CD14-positive monocyte (primary cell): ENCODE measurements at regions not wholly inside any gene's neighbourhood (a gene's known extent, or its start where the extent isn't known, plus 50 kb on each side); places are given as distances from the start of the nearest gene placed in this dataset.
"Not testable (repeated sequence)": the region's sequence is repeated elsewhere in the genome, so short reads cannot be mapped to it uniquely, and the experiment has no call there.

Experiments used
- DNase-seq, 3 donors: peaks; one replicate each; pipeline ENCODE4 v3.0.0-alpha.2; 2011 to 2022
- H2AFZ ChIP-seq: 2 replicates; pipeline ENCODE4 v1.6.0; 2012; ENCODE audit warnings: mild to moderate bottlenecking, low read depth, low read length, inconsistent platforms; ENCODE audit not compliant: insufficient read depth, poor library complexity, severe bottlenecking
- H3K27ac ChIP-seq, 2 donors: 1 replicate in 1 of 2; 2 replicates in 1 of 2; pipeline ENCODE4 v1.5.1; 2012 to 2013; ENCODE audit warnings: low read length in 2 of 2, control low read depth in 1 of 2, inconsistent platforms in 1 of 2, low read depth in 1 of 2, mild to moderate bottlenecking in 1 of 2
- H3K27me3 ChIP-seq, 2 donors: one replicate each; pipeline versions ENCODE4 v1.6.0 to v1.6.1; 2011 to 2013; ENCODE audit warnings: low read length in 2 of 2; ENCODE audit not compliant: control insufficient read depth in 2 of 2, insufficient read depth in 2 of 2
- H3K36me3 ChIP-seq, 2 donors: replicated peaks in 1 of 2; 1 replicate in 1 of 2; 2 replicates in 1 of 2; pipeline versions ENCODE4 v1.5.1 to v1.6.1; 2012 to 2013; ENCODE audit warnings: low read length in 2 of 2, control low read depth in 1 of 2, inconsistent platforms in 1 of 2, mild to moderate bottlenecking in 1 of 2; ENCODE audit not compliant: insufficient read depth in 2 of 2, control insufficient read depth in 1 of 2
- H3K4me1 ChIP-seq, 2 donors: 1 replicate in 1 of 2; 2 replicates in 1 of 2; pipeline versions ENCODE4 v1.5.1 to v1.6.1; 2012 to 2013; ENCODE audit warnings: low read length in 2 of 2, control low read depth in 1 of 2, inconsistent platforms in 1 of 2, mild to moderate bottlenecking in 1 of 2, moderate library complexity in 1 of 2; ENCODE audit not compliant: insufficient read depth in 2 of 2, control insufficient read depth in 1 of 2
- H3K4me2 ChIP-seq: replicated peaks from 2 replicates; pipeline ENCODE3; 2012; ENCODE audit warnings: low read length, moderate library complexity, mild to moderate bottlenecking; ENCODE audit not compliant: poor library complexity, severe bottlenecking; ENCODE audit errors: extremely low read depth
- H3K4me3 ChIP-seq, 3 experiments: fragments of 200-600 bp in 1 of 3; sonication (generic) in 1 of 3; replicated peaks in 1 of 3; 1 replicate in 2 of 3; 2 replicates in 1 of 3; pipeline ENCODE4 v1.5.1; 2011 to 2013; ENCODE audit warnings: low read length in 3 of 3, mild to moderate bottlenecking in 3 of 3, control low read depth in 2 of 3, low read depth in 2 of 3, inconsistent platforms in 1 of 3, moderate library complexity in 1 of 3
- H3K79me2 ChIP-seq: 2 replicates; pipeline ENCODE4 v1.6.0; 2012; ENCODE audit warnings: mild to moderate bottlenecking, control low read depth, inconsistent platforms, low read length, moderate library complexity; ENCODE audit not compliant: insufficient read depth
- H3K9ac ChIP-seq: 2 replicates; pipeline ENCODE4 v1.6.0; 2017; ENCODE audit warnings: low read length, mild to moderate bottlenecking; ENCODE audit not compliant: insufficient read depth, poor library complexity, severe bottlenecking
- H3K9me3 ChIP-seq, 2 donors: replicated peaks in 1 of 2; 1 replicate in 1 of 2; 2 replicates in 1 of 2; pipeline versions ENCODE4 v1.5.1 to v1.6.1; 2012 to 2013; ENCODE audit warnings: low read length in 2 of 2, control low read depth in 1 of 2; ENCODE audit not compliant: control insufficient read depth in 1 of 2, insufficient read depth in 1 of 2
- H4K20me1 ChIP-seq: 2 replicates; pipeline ENCODE4 v1.6.0; 2012; ENCODE audit warnings: mild to moderate bottlenecking, low read length, control low read depth, moderate library complexity; ENCODE audit not compliant: insufficient read depth
- H3K27ac Mint-ChIP-seq, 7 donors: one replicate each; pipeline ENCODE4 v1.8.0; 2020; ENCODE audit warnings: mild to moderate bottlenecking in 7 of 7, mixed read lengths in 7 of 7, moderate library complexity in 6 of 7, inconsistent platforms in 2 of 7
- H3K27me3 Mint-ChIP-seq, 3 donors: one replicate each; pipeline ENCODE4 v1.8.0; 2021 to 2022; ENCODE audit warnings: low read depth in 3 of 3, mild to moderate bottlenecking in 3 of 3, mixed read lengths in 3 of 3, moderate library complexity in 3 of 3, inconsistent platforms in 1 of 3
- H3K36me3 Mint-ChIP-seq, 2 donors: one replicate each; pipeline ENCODE4 v1.8.0; 2020; ENCODE audit warnings: mixed read lengths in 2 of 2, inconsistent platforms in 1 of 2, mild to moderate bottlenecking in 1 of 2
- H3K4me1 Mint-ChIP-seq: one replicate; pipeline ENCODE4 v1.8.0; 2020; ENCODE audit warnings: mild to moderate bottlenecking, mixed read lengths
- H3K4me3 Mint-ChIP-seq, 2 donors: one replicate each; pipeline ENCODE4 v1.8.0; 2020; ENCODE audit warnings: mild to moderate bottlenecking in 2 of 2, mixed read lengths in 2 of 2, moderate library complexity in 1 of 2
- H3K9me3 Mint-ChIP-seq, 7 donors: one replicate each; pipeline ENCODE4 v1.8.0; 2020 to 2022; ENCODE audit warnings: mixed read lengths in 7 of 7, mild to moderate bottlenecking in 6 of 7, moderate library complexity in 6 of 7, inconsistent platforms in 2 of 7
- CTCF ChIP-seq: fragments of 200-600 bp; IDR thresholded peaks from one replicate; pipeline ENCODE4 v1.8.0; 2022; ENCODE audit warnings: antibody characterized with exemption, mild to moderate bottlenecking
- whole genome bisulfite sequencing: methylation state at CpG from one replicate; pipeline ENCODE4 v1.1.5; 2013; ENCODE audit warnings: missing lambda C conversion rate; ENCODE audit not compliant: insufficient coverage; 5-methylcytosine and 5-hydroxymethylcytosine counted together
- intact Hi-C, 2 donors: fragments of 100-400 bp; cut with micrococcal nuclease; formaldehyde crosslinking; loops; one replicate each; pipeline versions ENCODE4 v1.15.0 to v1.15.1; 2023

DNA sequence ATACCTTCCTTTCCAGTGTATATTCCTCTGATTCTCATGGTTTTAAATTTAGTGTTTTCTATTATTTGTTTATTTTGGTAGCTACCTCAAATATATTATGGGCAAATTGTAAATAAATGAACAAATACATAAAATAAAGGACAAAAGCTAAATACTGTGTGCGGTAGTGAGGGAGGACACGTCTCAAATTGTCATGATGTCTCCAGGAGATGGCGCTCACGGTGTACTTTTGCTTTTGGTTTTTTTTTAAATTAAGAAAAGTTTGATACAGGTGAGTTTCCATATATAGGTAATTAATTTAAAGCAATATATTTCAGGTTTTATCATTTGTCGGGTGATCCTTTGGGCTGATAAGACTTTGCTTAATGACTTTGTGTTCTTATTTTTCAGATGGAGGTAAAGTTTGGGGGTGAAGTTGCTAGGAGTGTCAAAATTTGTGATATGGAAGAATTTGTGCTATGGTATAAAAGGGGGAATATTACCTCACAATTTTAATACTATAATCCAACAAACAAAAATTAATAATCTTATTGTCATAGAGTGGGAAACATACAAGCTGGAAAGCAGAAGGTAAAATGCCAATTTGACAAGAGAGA, 68.4 kb upstream of the TMEM229A start:
- Histone ChIP-seq H3K27ac (no peak overlapping the region), H3K79me2 (no peaks in the 10 kb centered on the region), H3K9me3 (no peaks in the 10 kb centered on the region), H3K4me3 (no peak overlapping the region), H4K20me1 (no peaks in the 10 kb centered on the region), H3K9ac (no peak overlapping the region), H3K36me3 (no peaks in the 10 kb centered on the region), H3K4me1 (no peaks in the 10 kb centered on the region), H3K4me2 (no peak overlapping the region), H2AFZ (no peak overlapping the region), H3K27me3 (no peaks in the 10 kb centered on the region)
- peaks cover 2 to 17% (median 4%) of the 10 kb centered on the region in 7 donors for H3K9me3 Mint-ChIP-seq
- no peaks in the 10 kb centered on the region for H3K4me1 Mint-ChIP-seq
- no peak overlapping the region for H3K4me3 Mint-ChIP-seq
- no CpG with 5 or more reads among the region's 5 CpGs for WGBS
- no peaks in the 10 kb centered on the region for H3K27me3 Mint-ChIP-seq
- TF ChIP-seq CTCF: peak; percentile 16
- no peak for DNase-seq
- no peak overlapping the region for H3K27ac Mint-ChIP-seq
- intact Hi-C loops: no loop called here
- H3K36me3 Mint-ChIP-seq: no peaks in the 10 kb centered on the region

GRCh38 chr7:124100190-124100589, 67.3 kb upstream of the TMEM229A start:
- Histone ChIP-seq H3K36me3 (no peaks in the 10 kb centered on the region), H4K20me1 (no peaks in the 10 kb centered on the region), H3K4me3 (no peak overlapping the region), H3K79me2 (no peaks in the 10 kb centered on the region), H3K27me3 (no peaks in the 10 kb centered on the region), H3K9me3 (no peaks in the 10 kb centered on the region), H3K4me2 (no peak overlapping the region), H2AFZ (no peak overlapping the region), H3K9ac (no peak overlapping the region), H3K4me1 (no peaks in the 10 kb centered on the region), H3K27ac (no peak overlapping the region)
- TF ChIP-seq CTCF: no peak
- H3K4me3 Mint-ChIP-seq: no peak overlapping the region
- intact Hi-C loops: no loop called here
- no peak overlapping the region for H3K27ac Mint-ChIP-seq
- H3K27me3 Mint-ChIP-seq: no peaks in the 10 kb centered on the region
- no peak for DNase-seq
- WGBS: no CpG with 5 or more reads among the region's 3 CpGs
- no peaks in the 10 kb centered on the region for H3K36me3 Mint-ChIP-seq
- no peaks in the 10 kb centered on the region for H3K4me1 Mint-ChIP-seq
- peaks cover 2 to 17% (median 4%) of the 10 kb centered on the region in 7 donors for H3K9me3 Mint-ChIP-seq

DNA sequence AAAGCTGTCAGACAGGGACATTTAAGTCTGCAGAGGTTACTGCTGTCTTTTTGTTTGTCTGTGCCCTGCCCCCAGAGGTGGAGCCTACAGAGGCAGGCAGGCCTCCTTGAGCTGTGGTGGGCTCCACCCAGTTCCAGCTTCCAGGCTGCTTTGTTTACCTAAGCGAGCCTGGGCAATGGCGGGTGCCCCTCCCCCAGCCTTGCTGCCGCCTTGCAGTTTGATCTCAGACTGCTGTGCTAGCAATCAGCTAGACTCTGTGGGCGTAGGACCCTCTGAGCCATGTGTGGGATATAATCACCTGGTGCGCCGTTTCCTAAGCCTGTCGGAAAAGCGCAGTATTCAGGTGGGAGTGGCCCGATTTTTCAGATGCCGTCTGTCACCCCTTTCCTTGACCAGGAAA, 66.7 kb upstream of the TMEM229A start:
- H3K27ac Mint-ChIP-seq, H3K79me2 ChIP-seq, H3K4me2 ChIP-seq, H4K20me1 ChIP-seq, intact Hi-C loops, H3K27ac ChIP-seq, DNase-seq, H3K9ac ChIP-seq, H3K4me3 ChIP-seq, H3K27me3 ChIP-seq, H3K4me1 ChIP-seq, H2AFZ ChIP-seq, H3K4me1 Mint-ChIP-seq, H3K27me3 Mint-ChIP-seq, H3K4me3 Mint-ChIP-seq, H3K36me3 Mint-ChIP-seq, H3K9me3 ChIP-seq, H3K36me3 ChIP-seq: not testable (repeated sequence)
- peaks cover 2 to 13% (median 4%) of the 10 kb centered on the region in 7 donors for H3K9me3 Mint-ChIP-seq
- WGBS: 98% methylated on average over 6 of the region's 10 CpGs
